Neural cell (in vitro differentiated cells): ENCODE measurements at regions not wholly inside any gene's neighbourhood (a gene's known extent, or its start where the extent isn't known, plus 50 kb on each side); places are given as distances from the start of the nearest gene placed in this dataset.

Experiments used
- H2AFZ ChIP-seq: fragments of 200-600, 300-800 bp; sonication (generic), shearing (Covaris generic); 2 replicates; pipeline ENCODE4 v1.6.0; 2014; ENCODE audit warnings: low read depth, mild to moderate bottlenecking, antibody characterized with exemption, low read length, moderate library complexity
- H3F3A ChIP-seq: fragments of 200-600 bp; shearing (Covaris generic); 2 replicates; pipeline ENCODE4 v1.6.1; 2016; ENCODE audit warnings: mild to moderate bottlenecking, moderate library complexity, mixed read lengths, antibody characterized with exemption, low read length; ENCODE audit not compliant: insufficient read depth, poor library complexity, severe bottlenecking
- H3K27ac ChIP-seq: fragments of 200-600, 300-800 bp; sonication (generic), shearing (Covaris generic); 2 replicates; pipeline ENCODE4 v1.5.1; 2014; ENCODE audit warnings: mild to moderate bottlenecking, low read length, moderate library complexity
- H3K27me3 ChIP-seq: fragments of 300-800, 200-600 bp; sonication (generic), shearing (Covaris generic); 2 replicates; pipeline ENCODE4 v1.6.0; 2014; ENCODE audit warnings: mild to moderate bottlenecking, low read depth, low read length, moderate library complexity; ENCODE audit not compliant: insufficient read depth
- H3K36me3 ChIP-seq: fragments of 300-800, 200-600 bp; sonication (generic), shearing (Covaris generic); 2 replicates; pipeline ENCODE4 v1.5.1; 2014; ENCODE audit warnings: mild to moderate bottlenecking, antibody characterized with exemption, low read length, moderate library complexity; ENCODE audit not compliant: insufficient read depth
- H3K4me2 ChIP-seq: fragments of 300-800, 200-600 bp; sonication (generic), shearing (Covaris generic); 2 replicates; pipeline ENCODE4 v1.6.0; 2014; ENCODE audit warnings: mild to moderate bottlenecking, low read length
- H3K4me3 ChIP-seq: fragments of 300-800, 200-600 bp; sonication (generic), shearing (Covaris generic); 2 replicates; pipeline ENCODE4 v1.5.1; 2014; ENCODE audit warnings: mild to moderate bottlenecking, low read length, moderate library complexity
- H3K79me2 ChIP-seq: fragments of 200-600 bp; shearing (Covaris generic); replicated peaks from 2 replicates; pipeline ENCODE4 v1.6.0; 2014; ENCODE audit warnings: mild to moderate bottlenecking, low read length, moderate library complexity; ENCODE audit not compliant: insufficient read depth
- H3K9ac ChIP-seq: fragments of 300-800, 200-600 bp; sonication (generic), shearing (Covaris generic); 2 replicates; pipeline ENCODE4 v1.6.1; 2016; ENCODE audit warnings: mild to moderate bottlenecking, low read length, mixed read lengths
- H3K9me2 ChIP-seq: fragments of 200-600 bp; shearing (Covaris generic); 2 replicates; pipeline ENCODE4 v1.6.1; 2016; ENCODE audit warnings: mild to moderate bottlenecking, low read length, mixed read lengths; ENCODE audit not compliant: insufficient read depth
- H3K9me3 ChIP-seq: fragments of 200-600, 300-800 bp; sonication (generic), shearing (Covaris generic); 2 replicates; pipeline ENCODE4 v1.6.1; 2016; ENCODE audit warnings: mild to moderate bottlenecking, mixed run types, low read length, moderate library complexity, mixed read lengths
- H4K20me1 ChIP-seq: fragments of 200-600 bp; shearing (Covaris generic); 2 replicates; pipeline ENCODE4 v1.6.1; 2016; ENCODE audit warnings: mild to moderate bottlenecking, mixed run types; ENCODE audit not compliant: insufficient read depth
- EP300 ChIP-seq: fragments of 450-650 bp; conservative IDR thresholded peaks from 2 replicates; pipeline ENCODE4 v1.6.1; 2014; ENCODE audit warnings: antibody characterized with exemption, mild to moderate bottlenecking, moderate library complexity; ENCODE audit not compliant: poor library complexity, severe bottlenecking
- EZH2 ChIP-seq: fragments of 200-600, 300-800 bp; shearing (Covaris generic), sonication (generic); IDR thresholded peaks from 2 replicates; pipeline ENCODE4 v1.6.1; 2014; ENCODE audit warnings: antibody characterized with exemption, low read length, borderline replicate concordance, mild to moderate bottlenecking; ENCODE audit not compliant: insufficient read depth, poor library complexity, severe bottlenecking
- MXI1 ChIP-seq: fragments of 450-650 bp; conservative IDR thresholded peaks from 2 replicates; pipeline ENCODE4 v1.6.1; 2014; ENCODE audit warnings: antibody characterized with exemption, mild to moderate bottlenecking; ENCODE audit not compliant: poor library complexity, severe bottlenecking
- POLR2AphosphoS5 ChIP-seq: IDR thresholded peaks from 2 replicates; pipeline ENCODE4 v1.6.1; 2012
- RAD21 ChIP-seq: fragments of 450-650 bp; conservative IDR thresholded peaks from 2 replicates; pipeline ENCODE4 v1.6.1; 2014; ENCODE audit warnings: antibody characterized with exemption, mild to moderate bottlenecking, moderate library complexity
- SMC3 ChIP-seq: fragments of 450-650 bp; conservative IDR thresholded peaks from 2 replicates; pipeline ENCODE4 v1.6.1; 2014; ENCODE audit warnings: antibody characterized with exemption, mild to moderate bottlenecking, moderate library complexity; ENCODE audit not compliant: poor library complexity
- TAF1 ChIP-seq: IDR thresholded peaks from 2 replicates; pipeline ENCODE4 v1.6.1; 2012; ENCODE audit warnings: low read depth
- TF ChIP-seq, protein P1 (sequence below): IDR thresholded peaks from 2 replicates; pipeline ENCODE4 v1.6.1; 2012; ENCODE audit warnings: borderline replicate concordance

- Histone ChIP-seq H3K27ac (peak overlapping the region; percentile 73), H3F3A (peaks cover 3% of the 10 kb centered on the region), H3K4me2 (no peak overlapping the region), H3K36me3 (no peaks in the 10 kb centered on the region), H3K27me3 (no peaks in the 10 kb centered on the region), H4K20me1 (no peaks in the 10 kb centered on the region), H3K9ac (no peak overlapping the region), H3K9me3 (no peaks in the 10 kb centered on the region), H3K4me3 (no peak overlapping the region), H2AFZ (no peak overlapping the region), H3K9me2 (no peaks in the 10 kb centered on the region), H3K79me2 (no peaks in the 10 kb centered on the region)
- TF ChIP-seq TAF1, result no peak
- no peak for TF ChIP-seq RAD21
- no peak for TF ChIP-seq SMC3
- peak; percentile 70 for TF ChIP-seq POLR2AphosphoS5
- peak; percentile 81 for TF ChIP-seq EP300
- TF ChIP-seq, protein P1, sequence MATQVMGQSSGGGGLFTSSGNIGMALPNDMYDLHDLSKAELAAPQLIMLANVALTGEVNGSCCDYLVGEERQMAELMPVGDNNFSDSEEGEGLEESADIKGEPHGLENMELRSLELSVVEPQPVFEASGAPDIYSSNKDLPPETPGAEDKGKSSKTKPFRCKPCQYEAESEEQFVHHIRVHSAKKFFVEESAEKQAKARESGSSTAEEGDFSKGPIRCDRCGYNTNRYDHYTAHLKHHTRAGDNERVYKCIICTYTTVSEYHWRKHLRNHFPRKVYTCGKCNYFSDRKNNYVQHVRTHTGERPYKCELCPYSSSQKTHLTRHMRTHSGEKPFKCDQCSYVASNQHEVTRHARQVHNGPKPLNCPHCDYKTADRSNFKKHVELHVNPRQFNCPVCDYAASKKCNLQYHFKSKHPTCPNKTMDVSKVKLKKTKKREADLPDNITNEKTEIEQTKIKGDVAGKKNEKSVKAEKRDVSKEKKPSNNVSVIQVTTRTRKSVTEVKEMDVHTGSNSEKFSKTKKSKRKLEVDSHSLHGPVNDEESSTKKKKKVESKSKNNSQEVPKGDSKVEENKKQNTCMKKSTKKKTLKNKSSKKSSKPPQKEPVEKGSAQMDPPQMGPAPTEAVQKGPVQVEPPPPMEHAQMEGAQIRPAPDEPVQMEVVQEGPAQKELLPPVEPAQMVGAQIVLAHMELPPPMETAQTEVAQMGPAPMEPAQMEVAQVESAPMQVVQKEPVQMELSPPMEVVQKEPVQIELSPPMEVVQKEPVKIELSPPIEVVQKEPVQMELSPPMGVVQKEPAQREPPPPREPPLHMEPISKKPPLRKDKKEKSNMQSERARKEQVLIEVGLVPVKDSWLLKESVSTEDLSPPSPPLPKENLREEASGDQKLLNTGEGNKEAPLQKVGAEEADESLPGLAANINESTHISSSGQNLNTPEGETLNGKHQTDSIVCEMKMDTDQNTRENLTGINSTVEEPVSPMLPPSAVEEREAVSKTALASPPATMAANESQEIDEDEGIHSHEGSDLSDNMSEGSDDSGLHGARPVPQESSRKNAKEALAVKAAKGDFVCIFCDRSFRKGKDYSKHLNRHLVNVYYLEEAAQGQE, result peak; percentile 87
- no peak for TF ChIP-seq EZH2
These were observed 525.8 kb downstream of the FSCB start for GRCh38 chr14:43981135-43981768.

DNA sequence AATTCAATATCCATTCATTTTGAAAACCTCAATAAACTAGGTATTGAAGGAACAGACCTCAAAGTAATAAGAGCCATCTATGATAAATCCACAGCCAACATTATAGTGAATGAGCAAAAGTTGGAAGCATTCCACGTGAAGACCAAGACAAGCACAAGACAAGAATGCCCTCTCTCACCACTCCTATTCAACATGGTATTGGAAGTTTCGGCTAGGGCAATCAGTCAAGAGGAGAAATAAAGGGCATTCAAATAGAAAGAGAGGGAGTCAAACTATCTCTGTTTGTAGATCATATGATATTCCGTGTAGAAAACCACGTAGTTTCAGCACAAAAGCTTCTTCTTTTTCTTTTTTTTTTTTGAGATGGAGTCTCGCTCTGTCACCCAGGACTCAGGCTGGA, 550.3 kb downstream of the FSCB start:
- Histone ChIP-seq H3K4me2 (no peak overlapping the region), H4K20me1 (no peaks in the 10 kb centered on the region), H3K79me2 (no peaks in the 10 kb centered on the region), H2AFZ (no peak overlapping the region), H3K9me3 (no peaks in the 10 kb centered on the region), H3K9me2 (no peaks in the 10 kb centered on the region), H3K9ac (no peak overlapping the region), H3F3A (no peaks in the 10 kb centered on the region), H3K36me3 (no peaks in the 10 kb centered on the region), H3K27ac (no peak overlapping the region), H3K4me3 (no peak overlapping the region), H3K27me3 (no peaks in the 10 kb centered on the region)
- TF ChIP-seq, protein P1, result no peak
- TF ChIP-seq MXI1, result no peak
- no peak for TF ChIP-seq TAF1
